ENCODE measurements at regions not wholly inside any gene's neighbourhood (a gene's known extent, or its start where the extent isn't known, plus 50 kb on each side); places are given as distances from the start of the nearest gene placed in this dataset.

DNA sequence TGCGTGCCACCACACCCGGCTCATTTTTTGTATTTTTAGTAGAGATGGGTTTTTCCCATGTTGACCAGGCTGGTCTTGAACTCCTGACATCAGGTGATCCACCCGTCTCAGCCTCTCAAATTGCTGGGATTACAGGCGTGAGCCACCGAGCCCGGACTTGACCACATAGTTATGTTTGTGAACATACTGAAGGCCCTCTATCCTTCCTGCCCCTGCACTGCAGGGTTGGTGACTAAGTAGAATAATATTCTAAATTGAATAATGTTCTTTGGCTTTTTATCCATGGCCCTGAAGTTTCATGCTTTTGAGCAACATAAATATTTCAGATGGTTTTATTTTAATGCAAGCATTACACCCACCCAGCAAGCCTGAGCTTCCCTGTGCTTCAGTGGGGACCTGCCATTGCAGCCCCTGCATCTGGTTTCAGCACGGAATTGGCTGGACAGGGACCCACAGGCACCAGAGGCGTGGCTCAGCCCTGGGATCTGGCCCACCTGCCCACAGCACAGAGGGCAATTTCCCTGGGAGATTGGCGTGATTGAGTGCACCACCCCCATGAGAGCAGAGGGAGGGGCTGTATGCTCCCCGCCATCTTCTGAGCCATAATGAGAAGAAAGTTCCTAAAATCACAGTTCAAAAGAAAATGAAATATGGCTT is 460.5 kb downstream of the BRD1 start:
- no peak for DNase-seq (ENCODE audit: low read depth)

DNA sequence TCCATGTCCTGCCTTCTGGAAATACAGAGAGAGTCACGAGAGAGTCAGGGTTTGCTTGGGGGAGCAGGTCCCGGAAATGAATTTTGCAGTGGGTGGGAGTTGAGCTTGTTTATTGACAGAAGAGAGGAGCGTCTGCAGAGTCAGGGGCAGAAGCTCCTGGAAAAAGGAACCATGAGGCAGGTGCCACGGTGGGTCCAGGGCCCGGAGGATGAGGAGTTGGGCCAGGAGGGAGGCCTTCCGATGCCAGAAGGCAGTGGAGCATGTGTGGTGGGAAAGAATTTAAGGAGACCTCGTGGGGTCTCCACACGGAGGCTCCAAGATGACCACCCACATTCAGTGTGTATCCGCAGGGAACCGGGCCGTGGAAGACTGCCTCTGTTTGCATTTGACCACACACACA is 461.2 kb downstream of the BRD1 start:
- no peak for DNase-seq (ENCODE audit: low read depth)

DNA sequence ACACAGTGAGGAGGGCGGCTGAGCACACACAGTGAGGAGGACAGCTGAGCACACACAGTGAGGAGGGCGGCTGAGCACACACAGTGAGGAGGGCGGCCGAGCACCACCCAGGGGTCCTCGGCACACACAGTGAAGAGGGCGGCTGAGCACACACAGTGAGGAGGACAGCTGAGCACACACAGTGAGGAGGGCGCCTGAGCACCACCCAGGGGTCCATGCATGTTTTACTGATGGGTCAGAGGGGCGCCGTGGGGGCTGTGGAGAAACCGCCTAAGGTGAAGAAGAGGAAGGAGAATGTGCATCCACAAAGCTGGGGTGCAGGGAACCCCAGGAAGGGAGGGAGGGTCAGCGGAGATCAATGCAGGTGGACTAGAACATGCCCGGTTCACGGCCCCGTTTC is 461.8 kb downstream of the BRD1 start:
- DNase-seq (ENCODE audit: low read depth): no peak

- DNase-seq (ENCODE audit: low read depth): no peak
These were observed 462.4 kb downstream of the BRD1 start for GRCh38 chr22:49365191-49365837.

DNA sequence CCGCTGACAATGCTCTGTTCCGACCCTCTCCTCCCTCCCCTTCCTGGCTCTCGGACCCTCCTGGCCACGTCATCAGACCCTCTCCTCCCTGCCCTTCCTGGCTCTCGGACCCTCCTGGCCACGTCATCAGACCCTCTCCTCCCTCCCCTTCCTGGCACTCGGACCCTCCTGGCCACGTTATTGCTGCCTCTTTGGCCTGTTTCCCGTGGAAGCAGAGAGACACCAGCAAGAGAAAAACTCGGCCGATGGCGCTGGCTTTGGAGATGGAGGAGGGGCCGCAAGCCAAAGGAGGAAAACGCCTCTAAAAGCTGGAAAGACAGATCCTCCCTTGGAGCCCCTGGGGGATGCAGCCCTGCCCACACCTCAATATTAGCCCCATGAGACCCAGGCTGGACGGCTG is 463.3 kb downstream of the BRD1 start:
- DNase-seq (ENCODE audit: low read depth): no peak

DNA sequence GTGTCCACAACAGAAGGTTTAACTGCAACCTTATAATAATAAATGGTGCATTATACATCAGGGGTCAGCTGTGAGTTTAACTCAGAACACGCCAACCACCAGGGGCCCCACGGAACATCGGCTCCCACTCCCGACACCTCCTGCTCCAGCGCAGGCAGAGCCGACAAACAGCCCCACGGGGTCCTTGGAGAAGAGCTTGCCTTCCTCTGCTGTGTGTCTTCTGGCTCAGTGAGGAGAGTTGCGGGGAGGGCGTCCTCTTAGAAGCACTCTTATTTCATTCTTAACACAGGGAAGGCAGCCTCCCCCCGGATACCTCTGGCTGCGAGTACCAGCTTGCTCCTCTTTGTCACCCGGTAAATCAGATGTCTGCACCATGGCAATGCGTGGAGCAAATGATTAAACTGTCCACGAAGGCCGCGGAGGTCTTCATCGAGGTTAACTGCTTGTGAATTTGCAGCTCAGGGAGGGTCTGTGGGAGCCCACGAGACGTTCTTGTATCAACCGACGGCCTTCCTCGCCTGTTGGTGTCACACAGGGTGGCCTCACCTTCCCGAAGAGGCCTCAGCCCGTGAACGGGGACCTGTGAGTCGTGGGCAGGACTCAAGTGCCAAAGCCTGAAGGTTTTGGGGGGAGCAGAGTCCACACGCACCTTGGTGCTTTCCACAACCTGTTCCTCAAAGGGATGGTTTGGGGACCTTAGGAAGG is 464.0 kb downstream of the BRD1 start:
- no peak for DNase-seq (ENCODE audit: low read depth)

DNA sequence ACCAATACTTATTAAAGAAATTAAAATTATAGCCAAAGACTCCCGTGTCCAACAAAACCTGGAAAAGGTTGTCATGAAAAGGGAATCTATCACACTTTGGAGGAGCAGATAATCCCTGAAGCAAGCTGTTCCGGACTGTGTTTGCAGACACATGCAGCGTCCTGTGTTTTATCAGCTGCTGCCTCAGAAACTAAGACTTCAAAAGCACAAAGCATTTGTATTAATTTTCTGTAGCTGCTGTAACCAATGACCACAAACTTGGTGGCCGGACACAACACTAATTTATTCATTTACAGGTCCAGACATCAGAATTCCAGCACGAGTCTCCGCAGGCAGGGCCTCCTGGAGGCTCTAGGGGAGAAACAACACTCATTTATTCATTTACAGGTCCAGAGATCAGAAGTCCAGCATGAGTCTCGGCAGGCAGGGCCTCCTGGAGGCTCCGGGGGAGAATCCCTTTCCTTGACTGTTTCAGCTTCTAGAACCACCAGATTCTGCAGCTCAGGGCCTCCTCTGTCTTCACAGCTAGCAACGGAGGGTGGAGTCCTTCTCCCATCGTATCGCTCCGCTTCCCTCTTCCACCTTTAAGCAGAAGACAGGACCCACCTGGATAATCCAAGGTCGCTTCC is 465.3 kb downstream of the BRD1 start:
- no peak for DNase-seq (ENCODE audit: low read depth)

DNA sequence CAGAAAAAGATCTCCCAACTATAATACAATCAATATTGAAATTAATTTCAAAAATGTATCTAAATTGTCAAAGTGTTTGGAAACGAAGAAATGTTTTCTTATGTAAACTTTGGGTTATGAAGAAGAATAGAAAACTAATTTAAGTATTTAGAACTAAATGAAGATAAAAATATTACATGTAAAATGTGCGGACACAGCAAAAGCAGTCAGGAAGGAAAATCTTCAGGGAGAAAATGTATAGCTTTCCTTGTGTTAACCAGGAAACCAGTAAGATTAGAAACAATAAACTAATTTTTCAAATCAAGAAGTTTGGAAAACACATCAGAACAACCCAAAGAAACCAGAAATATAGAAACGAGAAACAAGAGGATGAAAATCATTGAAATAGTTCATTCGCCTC is 466.5 kb downstream of the BRD1 start:
- no peak for DNase-seq (ENCODE audit: low read depth)

DNA sequence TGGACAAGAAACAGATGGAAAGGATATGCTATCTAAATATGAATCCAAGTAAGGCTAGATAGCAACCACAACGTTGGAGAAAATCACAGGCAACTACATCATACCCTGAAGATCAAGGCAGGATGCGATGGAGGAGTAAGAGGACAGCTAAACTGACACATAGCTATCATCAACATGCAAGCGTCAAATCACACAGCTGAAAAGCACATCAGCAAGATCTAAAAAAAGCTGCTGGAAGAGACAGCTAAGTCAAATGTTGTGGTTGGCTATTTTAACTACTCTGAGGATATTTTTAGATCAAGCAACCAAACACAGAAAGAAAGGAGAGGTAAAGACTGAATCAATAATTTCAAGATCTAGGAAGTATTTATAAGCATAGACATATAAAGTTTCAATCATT is 466.9 kb downstream of the BRD1 start:
- DNase-seq (ENCODE audit: low read depth): no peak

- no peak for DNase-seq (ENCODE audit: low read depth)
These were observed 468.6 kb downstream of the BRD1 start for GRCh38 chr22:49359076-49359475.

- no peak for DNase-seq (ENCODE audit: low read depth)
These were observed 469.8 kb downstream of the BRD1 start for GRCh38 chr22:49357661-49358440.

GRCh38 chr22:49356428-49356827 is 471.2 kb downstream of the BRD1 start:
- DNase-seq (ENCODE audit: low read depth): no peak

GRCh38 chr22:49355211-49355920 is 472.3 kb downstream of the BRD1 start:
- DNase-seq (ENCODE audit: low read depth): no peak

DNA sequence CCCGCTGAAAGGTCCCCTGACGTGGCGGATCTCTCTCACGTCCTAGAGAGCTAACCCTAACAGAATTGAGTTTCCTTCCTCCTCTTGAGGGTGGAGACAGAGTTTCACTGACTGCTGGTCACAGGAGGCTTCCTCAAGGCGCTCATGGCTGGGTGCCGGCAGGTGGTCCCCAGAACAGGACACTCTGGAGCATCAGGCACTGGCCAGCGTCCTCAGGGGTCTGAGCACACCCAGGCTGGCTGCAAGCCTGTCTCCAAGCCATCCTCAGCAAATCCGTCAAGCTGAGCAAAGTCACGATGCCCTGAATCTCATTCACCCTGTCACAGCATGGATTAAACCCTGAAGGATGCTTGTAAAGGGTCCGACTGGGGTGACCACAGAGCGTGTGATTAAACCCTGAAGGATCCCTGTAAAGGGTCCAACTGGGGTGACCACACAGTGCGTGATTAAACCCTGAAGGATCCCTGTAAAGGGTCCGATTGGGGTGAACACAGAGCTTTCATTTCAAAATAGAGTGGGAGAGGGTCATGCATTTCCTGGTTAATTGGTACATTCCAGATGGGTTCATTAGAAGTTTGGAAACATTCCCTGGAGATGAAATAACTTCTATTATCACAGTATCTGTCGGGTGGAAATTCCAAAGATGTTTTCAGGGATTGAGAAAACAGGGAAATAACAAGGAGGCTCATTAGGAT is 473.0 kb downstream of the BRD1 start:
- no peak for DNase-seq (ENCODE audit: low read depth)

DNA sequence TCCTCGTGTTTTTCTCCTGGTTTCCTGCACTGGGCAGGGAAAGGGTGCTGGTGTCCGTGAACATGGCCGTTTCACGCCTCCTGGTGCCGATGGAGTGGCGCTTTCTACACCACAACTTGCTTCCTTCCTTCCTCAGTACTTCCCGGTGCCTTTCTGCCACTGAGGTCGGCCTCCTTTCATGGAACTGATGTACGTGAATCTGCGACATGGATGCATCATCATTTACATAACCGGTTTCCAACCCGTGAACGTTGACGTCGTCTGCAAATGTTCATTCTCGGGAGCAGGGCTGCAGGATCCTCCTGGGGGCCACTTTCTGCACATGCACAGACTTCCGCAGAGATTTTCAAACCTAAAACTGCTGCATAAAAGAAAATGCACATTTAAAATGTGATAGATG is 474.4 kb downstream of the BRD1 start:
- DNase-seq (ENCODE audit: low read depth): no peak

DNA sequence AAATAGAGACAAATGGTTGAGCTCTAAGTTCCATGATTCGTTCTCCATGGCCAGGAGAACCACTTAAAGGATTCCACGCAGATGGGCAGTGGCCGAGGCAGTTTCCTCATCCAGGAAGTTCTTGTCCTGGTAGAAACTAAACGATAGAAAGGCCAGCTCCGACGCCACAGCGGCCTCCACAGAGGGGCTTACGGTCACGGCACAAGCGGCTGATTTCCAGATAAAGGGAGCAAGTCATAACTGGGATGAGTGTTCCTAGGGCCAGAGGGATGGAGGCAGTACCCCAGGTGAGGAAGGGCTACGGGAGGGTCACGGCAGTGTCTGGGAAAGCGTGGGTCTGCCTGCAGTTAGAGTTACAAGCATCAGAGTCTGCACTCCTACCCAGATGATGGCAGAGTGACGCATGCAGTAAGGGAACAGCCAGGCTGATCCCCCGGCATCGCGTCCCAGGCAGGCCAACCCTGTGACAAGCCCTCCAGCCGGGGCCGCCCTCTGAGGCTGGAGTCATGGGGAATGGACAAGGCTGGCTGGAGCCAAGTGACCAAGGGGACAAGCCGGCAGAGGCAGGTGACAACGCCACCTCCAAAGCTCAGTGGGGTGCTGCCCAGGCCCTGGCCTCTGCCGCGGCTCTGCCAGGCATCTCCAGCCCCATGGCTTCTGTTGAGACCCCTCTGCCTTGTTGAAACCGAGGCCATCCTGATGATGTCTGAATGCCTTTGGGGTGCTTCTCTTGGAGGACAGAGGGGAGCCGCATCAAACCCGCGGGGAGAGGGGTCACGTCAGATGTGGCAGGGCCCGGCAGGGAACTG is 475.1 kb downstream of the BRD1 start:
- no peak for DNase-seq (ENCODE audit: low read depth)

- no peak for DNase-seq (ENCODE audit: low read depth)
These were observed 475.9 kb downstream of the BRD1 start for GRCh38 chr22:49351761-49352227.

DNA sequence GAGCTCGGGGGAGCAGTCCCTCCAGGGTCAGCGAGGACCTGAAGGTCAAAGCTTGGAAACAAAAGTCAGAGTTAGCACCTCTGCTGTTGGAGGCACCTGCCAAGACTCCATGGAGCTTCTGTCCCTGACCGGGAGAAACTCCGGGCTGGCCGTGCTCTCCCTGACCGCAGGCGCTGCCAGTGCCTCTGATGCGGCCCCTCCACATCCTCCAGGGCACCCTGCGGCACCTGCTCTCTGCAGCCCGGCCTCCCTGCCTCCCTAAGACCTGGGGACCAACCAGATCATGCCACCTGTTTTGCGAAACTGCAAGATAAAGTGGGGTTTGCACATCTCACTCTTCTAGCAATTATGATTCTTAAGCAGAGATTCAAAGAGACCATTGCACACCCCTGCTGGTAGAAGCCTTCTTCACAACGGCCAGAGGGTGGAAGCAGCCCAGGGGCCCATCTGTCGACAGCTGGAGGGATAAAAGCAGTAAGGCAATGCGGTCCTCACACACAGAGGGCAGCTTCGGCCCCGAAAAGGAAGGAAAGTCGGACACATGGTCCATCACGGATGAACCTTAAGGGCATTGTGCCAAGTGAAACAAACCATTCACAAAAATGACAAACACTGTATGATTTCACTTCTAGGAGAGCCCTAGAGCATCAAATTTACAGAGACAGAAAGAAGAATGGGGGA is 477.1 kb downstream of the BRD1 start:
- DNase-seq (ENCODE audit: low read depth): no peak

DNA sequence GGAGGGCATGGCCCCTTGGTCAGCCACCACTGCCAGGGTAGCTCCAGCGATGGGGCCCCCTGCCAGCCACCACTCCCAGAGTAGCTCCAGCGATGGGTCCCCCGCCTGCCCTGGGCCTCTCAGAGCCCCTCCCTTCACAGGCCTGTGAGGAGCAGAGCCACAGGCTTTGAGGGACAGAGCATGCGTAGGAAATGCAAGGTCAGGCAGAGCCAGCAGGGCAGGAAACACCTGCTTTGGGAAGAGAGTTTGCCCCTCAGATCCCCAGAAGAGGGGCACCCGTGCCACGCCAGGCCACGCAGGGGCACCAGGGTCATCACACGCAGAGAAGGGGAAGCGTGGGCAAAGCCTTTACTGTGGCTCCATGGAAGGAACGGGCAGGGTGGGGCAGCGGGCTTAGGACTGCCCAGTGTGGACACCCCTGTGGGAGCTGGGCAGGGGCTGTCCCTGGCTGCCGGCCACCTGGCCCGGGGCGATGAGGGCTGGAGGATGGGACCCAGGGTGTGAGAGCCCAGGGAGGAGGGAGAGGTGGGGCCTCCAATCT is 477.8 kb downstream of the BRD1 start:
- no peak for DNase-seq (ENCODE audit: low read depth)

All from stimulated activated CD8-positive, alpha-beta memory T cell treated with anti-CD3 and anti-CD28 coated beads, Interleukin-12 subunit alpha, Interleukin-12 subunit beta, amount 100 ng/mL, for 1 hour (primary cell).